CD4-positive, CD25-positive, alpha-beta regulatory T cell (primary cell): ENCODE measurements at regions not wholly inside any gene's neighbourhood (a gene's known extent, or its start where the extent isn't known, plus 50 kb on each side); places are given as distances from the start of the nearest gene placed in this dataset.

Experiments
- ATAC-seq, 2 donors: fragments of 150-1000 bp; cut with Tn5 transposase; one replicate each; pipeline ENCODE4 v1.10.0; 2021; ENCODE audit warnings: low read depth in 2 of 2, moderate number of reproducible peaks in 2 of 2, moderate library complexity in 1 of 2
- DNase-seq, 3 donors: peaks; one replicate each; pipeline versions ENCODE4 v3.0.0 to v3.0.0-alpha.2; 2012 to 2022; ENCODE audit warnings: mixed read lengths in 1 of 3
- H3K27ac ChIP-seq: one replicate; pipeline ENCODE4 v1.7.0; 2013; ENCODE audit warnings: mild to moderate bottlenecking, low read length; ENCODE audit not compliant: insufficient read depth, poor library complexity, severe bottlenecking
- H3K27me3 ChIP-seq: one replicate; pipeline ENCODE4 v1.7.0; 2013; ENCODE audit warnings: low read length; ENCODE audit not compliant: control insufficient read depth, insufficient read depth
- H3K36me3 ChIP-seq: one replicate; pipeline ENCODE4 v1.7.0; 2013; ENCODE audit warnings: mild to moderate bottlenecking, low read length, moderate library complexity; ENCODE audit not compliant: control insufficient read depth, insufficient read depth
- H3K4me1 ChIP-seq: 2 replicates; pipeline ENCODE4 v1.7.0; 2013; ENCODE audit warnings: mild to moderate bottlenecking, low read length; ENCODE audit not compliant: insufficient read depth, control insufficient read depth, poor library complexity, severe bottlenecking
- H3K4me3 ChIP-seq: one replicate; pipeline ENCODE4 v1.7.0; 2013; ENCODE audit warnings: low read depth, mild to moderate bottlenecking, low read length, moderate library complexity
- H3K9me3 ChIP-seq, 2 experiments: 1 replicate in 1 of 2; 2 replicates in 1 of 2; pipeline ENCODE4 v1.7.0; 2013; ENCODE audit warnings: low read length in 2 of 2, mild to moderate bottlenecking in 1 of 2, moderate library complexity in 1 of 2; ENCODE audit not compliant: control insufficient read depth in 2 of 2
- H3K27ac Mint-ChIP-seq, 3 donors: one replicate each; pipeline ENCODE4 v1.8.0; 2020 to 2022; ENCODE audit warnings: mild to moderate bottlenecking in 3 of 3, mixed read lengths in 3 of 3, moderate library complexity in 2 of 3
- H3K27me3 Mint-ChIP-seq: one replicate; pipeline ENCODE4 v1.8.0; 2022; ENCODE audit warnings: mild to moderate bottlenecking, mixed read lengths
- H3K36me3 Mint-ChIP-seq: one replicate; pipeline ENCODE4 v1.8.0; 2020; ENCODE audit warnings: mixed read lengths
- H3K4me1 Mint-ChIP-seq, 4 donors: one replicate each; pipeline ENCODE4 v1.8.0; 2020 to 2022; ENCODE audit warnings: mixed read lengths in 4 of 4, mild to moderate bottlenecking in 1 of 4
- H3K4me3 Mint-ChIP-seq, 4 donors: one replicate each; pipeline ENCODE4 v1.8.0; 2020 to 2022; ENCODE audit warnings: mild to moderate bottlenecking in 4 of 4, mixed read lengths in 4 of 4, moderate library complexity in 3 of 4
- H3K9me3 Mint-ChIP-seq, 7 donors: one replicate each; pipeline ENCODE4 v1.8.0; 2020 to 2022; ENCODE audit warnings: mixed read lengths in 7 of 7, mild to moderate bottlenecking in 3 of 7, moderate library complexity in 2 of 7

- H3K9me3 ChIP-seq: peaks cover 0 to 2% of the 10 kb centered on the region in 2 experiments
- no peak overlapping the region for H3K4me3 ChIP-seq
- Mint-ChIP-seq H3K4me1 (no peaks in the 10 kb centered on the region), H3K36me3 (no peaks in the 10 kb centered on the region), H3K27ac (no peak overlapping the region), H3K9me3 (peaks cover 0 to 10% (median 4%) of the 10 kb centered on the region in 7 donors), H3K27me3 (no peaks in the 10 kb centered on the region), H3K4me3 (no peak overlapping the region)
- no peak overlapping the region for H3K27ac ChIP-seq
- no peak for DNase-seq
- H3K36me3 ChIP-seq: no peaks in the 10 kb centered on the region
- no peaks in the 10 kb centered on the region for H3K4me1 ChIP-seq
- no peak for ATAC-seq
- H3K27me3 ChIP-seq: no peaks in the 10 kb centered on the region
Measured at GRCh38 chr1:56339786-56340465, 239.4 kb downstream of the PLPP3 start.

- H3K4me1 Mint-ChIP-seq: no peaks in the 10 kb centered on the region
- H3K27ac ChIP-seq: no peak overlapping the region
- H3K9me3 Mint-ChIP-seq: peaks cover 0 to 5% (median 3%) of the 10 kb centered on the region in 7 donors
- peaks cover 0 to 2% of the 10 kb centered on the region in 2 experiments for H3K9me3 ChIP-seq
- H3K27ac Mint-ChIP-seq: no peak overlapping the region
- H3K4me3 Mint-ChIP-seq: no peak overlapping the region
- no peaks in the 10 kb centered on the region for H3K27me3 Mint-ChIP-seq
- no peaks in the 10 kb centered on the region for H3K4me1 ChIP-seq
- no peak overlapping the region for H3K4me3 ChIP-seq
- H3K27me3 ChIP-seq: no peaks in the 10 kb centered on the region
- H3K36me3 ChIP-seq: no peaks in the 10 kb centered on the region
- ATAC-seq: no peak
- no peaks in the 10 kb centered on the region for H3K36me3 Mint-ChIP-seq
- no peak for DNase-seq
Measured at GRCh38 chr1:56339093-56339492, 240.3 kb downstream of the PLPP3 start.

GRCh38 chr1:56336982-56337381, 242.4 kb downstream of the PLPP3 start:
- H3K27ac Mint-ChIP-seq: no peak overlapping the region
- DNase-seq (no peak), ATAC-seq (no peak)
- H3K9me3 ChIP-seq: no peaks in the 10 kb centered on the region
- peaks cover 0 to 5% (median 3%) of the 10 kb centered on the region in 7 donors for H3K9me3 Mint-ChIP-seq
- H3K36me3 Mint-ChIP-seq: no peaks in the 10 kb centered on the region
- no peaks in the 10 kb centered on the region for H3K4me1 ChIP-seq
- no peak overlapping the region for H3K4me3 Mint-ChIP-seq
- no peaks in the 10 kb centered on the region for H3K27me3 Mint-ChIP-seq
- no peaks in the 10 kb centered on the region for H3K36me3 ChIP-seq
- no peak overlapping the region for H3K4me3 ChIP-seq
- no peak overlapping the region for H3K27ac ChIP-seq
- H3K27me3 ChIP-seq: no peaks in the 10 kb centered on the region
- H3K4me1 Mint-ChIP-seq: no peaks in the 10 kb centered on the region

- Mint-ChIP-seq H3K4me1 (no peaks in the 10 kb centered on the region), H3K36me3 (no peaks in the 10 kb centered on the region)
- no peak for ATAC-seq
Measured at GRCh38 chr1:56335394-56335793, 244.0 kb downstream of the PLPP3 start.

GRCh38 chr1:56334047-56334446, 245.3 kb downstream of the PLPP3 start:
- no peaks in the 10 kb centered on the region for H3K4me1 Mint-ChIP-seq
- peaks cover 0 to 6% (median 0%) of the 10 kb centered on the region in 7 donors for H3K9me3 Mint-ChIP-seq
- no peak for DNase-seq
- H3K36me3 Mint-ChIP-seq: no peaks in the 10 kb centered on the region
- Histone ChIP-seq H3K27ac (no peak overlapping the region), H3K4me1 (no peaks in the 10 kb centered on the region), H3K4me3 (no peak overlapping the region), H3K9me3 (no peaks in the 10 kb centered on the region), H3K36me3 (no peaks in the 10 kb centered on the region), H3K27me3 (no peaks in the 10 kb centered on the region)
- H3K27ac Mint-ChIP-seq: no peak overlapping the region
- ATAC-seq: no peak
- no peak overlapping the region for H3K4me3 Mint-ChIP-seq
- no peaks in the 10 kb centered on the region for H3K27me3 Mint-ChIP-seq

More at GRCh38 chr1:56335394-56335793, 244.0 kb downstream of the PLPP3 start:
- H3K4me1 ChIP-seq: no peaks in the 10 kb centered on the region
- no peak for DNase-seq
- H3K36me3 ChIP-seq: no peaks in the 10 kb centered on the region
- H3K27me3 ChIP-seq: no peaks in the 10 kb centered on the region
- Mint-ChIP-seq H3K4me3 (no peak overlapping the region), H3K27ac (no peak overlapping the region), H3K9me3 (peaks cover 0 to 6% (median 0%) of the 10 kb centered on the region in 7 donors), H3K27me3 (no peaks in the 10 kb centered on the region)
- H3K9me3 ChIP-seq: no peaks in the 10 kb centered on the region
- no peak overlapping the region for H3K4me3 ChIP-seq
- H3K27ac ChIP-seq: no peak overlapping the region

GRCh38 chr1:56333461-56333860, 245.9 kb downstream of the PLPP3 start:
- H3K36me3 ChIP-seq: no peaks in the 10 kb centered on the region
- H3K9me3 Mint-ChIP-seq: peaks cover 0 to 6% (median 0%) of the 10 kb centered on the region in 7 donors
- H3K27me3 ChIP-seq: no peaks in the 10 kb centered on the region
- H3K4me3 ChIP-seq: no peak overlapping the region
- H3K27me3 Mint-ChIP-seq: no peaks in the 10 kb centered on the region
- H3K4me3 Mint-ChIP-seq: no peak overlapping the region
- H3K27ac ChIP-seq: no peak overlapping the region
- no peak for ATAC-seq
- no peaks in the 10 kb centered on the region for H3K36me3 Mint-ChIP-seq
- no peak for DNase-seq
- no peaks in the 10 kb centered on the region for H3K4me1 ChIP-seq
- H3K27ac Mint-ChIP-seq: no peak overlapping the region
- no peaks in the 10 kb centered on the region for H3K4me1 Mint-ChIP-seq
- H3K9me3 ChIP-seq: no peaks in the 10 kb centered on the region

- Mint-ChIP-seq H3K9me3 (peaks cover 0 to 8% (median 0%) of the 10 kb centered on the region in 7 donors), H3K27ac (no peak overlapping the region), H3K4me1 (no peaks in the 10 kb centered on the region), H3K4me3 (no peak overlapping the region), H3K27me3 (no peaks in the 10 kb centered on the region), H3K36me3 (no peaks in the 10 kb centered on the region)
- ATAC-seq: no peak
- Histone ChIP-seq H3K36me3 (no peaks in the 10 kb centered on the region), H3K4me3 (no peak overlapping the region), H3K4me1 (no peaks in the 10 kb centered on the region), H3K9me3 (no peaks in the 10 kb centered on the region), H3K27ac (no peak overlapping the region), H3K27me3 (no peaks in the 10 kb centered on the region)
- DNase-seq: no peak
Measured at GRCh38 chr1:56331892-56332567, 247.3 kb downstream of the PLPP3 start.
